ENCODE measurements at regions not wholly inside any gene's neighbourhood (a gene's known extent, or its start where the extent isn't known, plus 50 kb on each side); places are given as distances from the start of the nearest gene placed in this dataset.
A peak's percentile ranks its signal among the peaks of the same experiment; 100 is the strongest.

DNA sequence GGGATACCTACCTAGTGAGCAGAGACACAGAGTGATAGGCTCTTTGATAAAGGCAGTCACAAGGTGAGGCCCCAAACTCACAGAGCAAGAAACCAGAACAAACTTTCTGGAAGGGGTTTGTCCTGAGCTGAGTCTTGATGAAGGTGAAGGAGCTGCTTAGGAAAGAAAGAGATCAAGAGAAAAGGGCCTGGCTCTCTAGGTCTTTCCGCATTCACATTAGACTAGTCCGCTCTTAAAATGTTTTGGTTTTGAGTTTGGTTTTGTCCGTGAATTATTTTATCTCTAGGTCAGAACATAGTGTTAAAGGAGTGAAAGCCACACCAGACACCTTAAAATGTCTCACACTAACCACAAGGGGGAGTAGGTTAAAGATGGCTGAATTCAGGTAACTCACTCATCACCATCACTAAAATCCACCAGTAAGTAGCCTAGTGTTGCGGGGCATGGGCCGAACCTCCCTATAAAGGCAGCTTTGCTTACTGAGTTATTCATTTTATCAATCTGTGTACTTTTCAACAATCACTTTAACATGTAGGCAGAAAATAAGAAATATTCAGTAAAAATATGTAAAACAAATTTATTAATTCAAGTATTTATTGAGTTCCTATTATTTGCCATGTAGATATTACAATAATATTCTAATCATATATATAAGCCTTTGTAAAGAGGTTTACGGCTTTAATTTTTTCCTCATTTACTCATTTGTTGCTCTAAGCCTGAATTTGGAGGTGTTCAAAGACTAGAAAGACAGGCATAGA is 121.5 kb upstream of the TSC22D2 start:
- no TSS peak for BruUV-seq (replicated peaks)
- ChIA-PET POLR2A (no interaction called here), RAD21 (ENCODE audit: unreplicated experiment) (interaction anchor here (0.6 to 3.6 kb wide), 15 partner anchors 11 to 327 kb away, joined by 3 to 29 read pairs (median 4); partner anchors contain the start of gene TSC22D2), CTCF (interaction anchor here (0.8 to 3.8 kb wide), 20 partner anchors 11 to 217 kb away, joined by 3 to 46 read pairs (median 4); no protein-coding TSS in a partner anchor), SMC1A (ENCODE audit: uncharacterized antibody, unreplicated experiment) (interaction anchor here (0.7 to 2.5 kb wide), 20 partner anchors 9 to 212 kb away, joined by 3 to 17 read pairs (median 3); no protein-coding TSS in a partner anchor)
- peak; percentile 15 for DNase-seq (ENCODE audit: low read depth, low spot score)
- Histone ChIP-seq H3K27ac (ENCODE audit: control insufficient read depth, insufficient read depth) (no peak overlapping the region), H4K20me1 (ENCODE audit: control insufficient read depth, insufficient read depth) (no peaks in the 10 kb centered on the region), H3K4me1 (ENCODE audit: control insufficient read depth, insufficient read depth, low read length) (no peaks in the 10 kb centered on the region), H3K9ac (ENCODE audit: control insufficient read depth, insufficient read depth, low read length) (no peak overlapping the region; the same call in 1 of the 2 replicates), H3K4me2 (ENCODE audit: control insufficient read depth, insufficient read depth) (no peak overlapping the region), H2AFZ (ENCODE audit: control insufficient read depth, low read depth, low read length) (peak overlapping the region; percentile 67), H3K9me3 (replicated peaks; ENCODE audit: control insufficient read depth, insufficient read depth, low read length) (no peaks in the 10 kb centered on the region), H3K27me3 (replicated peaks in 1 of 2; ENCODE audit: control insufficient read depth in 2 of 2, insufficient read depth in 2 of 2, low read length in 1 of 2) (no peaks in the 10 kb centered on the region), H3K36me3 (ENCODE audit: control insufficient read depth in 2 of 2, insufficient read depth in 2 of 2, low read length in 1 of 2) (no peaks in the 10 kb centered on the region), H3K4me3 (no peak overlapping the region), H3K79me2 (ENCODE audit: control insufficient read depth, insufficient read depth, low read length) (no peaks in the 10 kb centered on the region)
- no peak for TF ChIP-seq RCOR1 (conservative IDR thresholded peaks at IDR 0.05; ENCODE audit: low read depth, low read length)
- TF ChIP-seq RUNX3 (IDR thresholded peaks at IDR 0.05; ENCODE audit: low read length), result peak; percentile 45; the same call in 1 of the 2 replicates
- peak; percentile 75 for TF ChIP-seq RAD21 (IDR thresholded peaks at IDR 0.05; ENCODE audit: insufficient read depth, low read depth, low read length)
- TF ChIP-seq, protein P1, sequence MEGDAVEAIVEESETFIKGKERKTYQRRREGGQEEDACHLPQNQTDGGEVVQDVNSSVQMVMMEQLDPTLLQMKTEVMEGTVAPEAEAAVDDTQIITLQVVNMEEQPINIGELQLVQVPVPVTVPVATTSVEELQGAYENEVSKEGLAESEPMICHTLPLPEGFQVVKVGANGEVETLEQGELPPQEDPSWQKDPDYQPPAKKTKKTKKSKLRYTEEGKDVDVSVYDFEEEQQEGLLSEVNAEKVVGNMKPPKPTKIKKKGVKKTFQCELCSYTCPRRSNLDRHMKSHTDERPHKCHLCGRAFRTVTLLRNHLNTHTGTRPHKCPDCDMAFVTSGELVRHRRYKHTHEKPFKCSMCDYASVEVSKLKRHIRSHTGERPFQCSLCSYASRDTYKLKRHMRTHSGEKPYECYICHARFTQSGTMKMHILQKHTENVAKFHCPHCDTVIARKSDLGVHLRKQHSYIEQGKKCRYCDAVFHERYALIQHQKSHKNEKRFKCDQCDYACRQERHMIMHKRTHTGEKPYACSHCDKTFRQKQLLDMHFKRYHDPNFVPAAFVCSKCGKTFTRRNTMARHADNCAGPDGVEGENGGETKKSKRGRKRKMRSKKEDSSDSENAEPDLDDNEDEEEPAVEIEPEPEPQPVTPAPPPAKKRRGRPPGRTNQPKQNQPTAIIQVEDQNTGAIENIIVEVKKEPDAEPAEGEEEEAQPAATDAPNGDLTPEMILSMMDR (IDR thresholded peaks at IDR 0.05 in 2 of 3, conservative IDR thresholded peaks at IDR 0.05 in 1 of 3; ENCODE audit: control insufficient read depth in 2 of 3, extremely low read depth in 1 of 3, insufficient read depth in 1 of 3, low read depth in 3 of 3, low read length in 3 of 3), result peak; percentile 52 to 60 (median 57); a peak in 5 of 6 replicates
- peak; percentile 81 for TF ChIP-seq SMC3 (IDR thresholded peaks at IDR 0.05; ENCODE audit: borderline replicate concordance, low read length)
- TF ChIP-seq YY1 (IDR thresholded peaks at IDR 0.05; ENCODE audit: low read depth, low read length), result peak; percentile 91
- TF ChIP-seq, protein P2, sequence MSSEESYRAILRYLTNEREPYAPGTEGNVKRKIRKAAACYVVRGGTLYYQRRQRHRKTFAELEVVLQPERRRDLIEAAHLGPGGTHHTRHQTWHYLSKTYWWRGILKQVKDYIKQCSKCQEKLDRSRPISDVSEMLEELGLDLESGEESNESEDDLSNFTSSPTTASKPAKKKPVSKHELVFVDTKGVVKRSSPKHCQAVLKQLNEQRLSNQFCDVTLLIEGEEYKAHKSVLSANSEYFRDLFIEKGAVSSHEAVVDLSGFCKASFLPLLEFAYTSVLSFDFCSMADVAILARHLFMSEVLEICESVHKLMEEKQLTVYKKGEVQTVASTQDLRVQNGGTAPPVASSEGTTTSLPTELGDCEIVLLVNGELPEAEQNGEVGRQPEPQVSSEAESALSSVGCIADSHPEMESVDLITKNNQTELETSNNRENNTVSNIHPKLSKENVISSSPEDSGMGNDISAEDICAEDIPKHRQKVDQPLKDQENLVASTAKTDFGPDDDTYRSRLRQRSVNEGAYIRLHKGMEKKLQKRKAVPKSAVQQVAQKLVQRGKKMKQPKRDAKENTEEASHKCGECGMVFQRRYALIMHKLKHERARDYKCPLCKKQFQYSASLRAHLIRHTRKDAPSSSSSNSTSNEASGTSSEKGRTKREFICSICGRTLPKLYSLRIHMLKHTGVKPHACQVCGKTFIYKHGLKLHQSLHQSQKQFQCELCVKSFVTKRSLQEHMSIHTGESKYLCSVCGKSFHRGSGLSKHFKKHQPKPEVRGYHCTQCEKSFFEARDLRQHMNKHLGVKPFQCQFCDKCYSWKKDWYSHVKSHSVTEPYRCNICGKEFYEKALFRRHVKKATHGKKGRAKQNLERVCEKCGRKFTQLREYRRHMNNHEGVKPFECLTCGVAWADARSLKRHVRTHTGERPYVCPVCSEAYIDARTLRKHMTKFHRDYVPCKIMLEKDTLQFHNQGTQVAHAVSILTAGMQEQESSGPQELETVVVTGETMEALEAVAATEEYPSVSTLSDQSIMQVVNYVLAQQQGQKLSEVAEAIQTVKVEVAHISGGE (CRISPR knock-in tag; IDR thresholded peaks at IDR 0.05), result no peak
- intact Hi-C loops (cut with micrococcal nuclease; ENCODE audit: unreplicated experiment) (loop anchor here (1.0 to 2.0 kb wide), 2 partner anchors 122 to 209 kb away; partner anchors contain the start of gene TSC22D2), in situ Hi-C loops (cut with MboI) (no loop called here)
- FAIRE-seq, result peak; percentile 87
- WGBS (ENCODE audit: insufficient coverage, insufficient replicate concordance, low lambda C conversion rate, missing lambda C conversion rate), result 42% methylated on average over 6 of the region's 6 CpGs
- ATAC-seq, result peak; percentile 99
